Panc1 (cell line): ENCODE measurements at regions not wholly inside any gene's neighbourhood (a gene's known extent, or its start where the extent isn't known, plus 50 kb on each side); places are given as distances from the start of the nearest gene placed in this dataset.

Experiments used
- ATAC-seq: fragments of 200-7000 bp; cut with Tn5 transposase; 2 replicates; pipeline ENCODE4 v1.9.1; 2020; ENCODE audit warnings: mild to moderate bottlenecking, moderate library complexity
- BruUV-seq: library from RNA; stranded (reverse); fragments of 400-500 nt; replicated peaks from 2 replicates; lab custom pipeline; 2021; lab: Mats Ljungman, UMichigan
- CTCF ChIA-PET: fragments of 300-600 bp; sonication (Branson Sonifier 250); formaldehyde crosslinking; loops from one replicate; lab custom pipeline; 2022; ENCODE audit warnings: antibody characterized with exemption; lab: Charles Lee
- POLR2A ChIA-PET: fragments of 300-600 bp; sonication (Branson Sonifier 250); formaldehyde crosslinking; loops from one replicate; lab custom pipeline; 2022; ENCODE audit warnings: antibody characterized with exemption; lab: Charles Lee
- DNase-seq: peaks from one replicate; pipeline ENCODE4 v3.0.0-alpha.2; 2010; ENCODE audit warnings: low read depth, low spot score
- H3K27ac ChIP-seq: 2 replicates; pipeline ENCODE4 v1.5.1; 2011; ENCODE audit warnings: mild to moderate bottlenecking, low read length, inconsistent platforms
- H3K27me3 ChIP-seq: fragments of 200-500 bp; sonication (Bioruptor generic); 2 replicates; pipeline ENCODE4 v1.6.0; 2014; ENCODE audit warnings: low read length, inconsistent platforms; ENCODE audit not compliant: control insufficient read depth, insufficient read depth
- H3K36me3 ChIP-seq: fragments of 200-500 bp; sonication (Bioruptor generic); 2 replicates; pipeline ENCODE4 v1.5.1; 2014; ENCODE audit warnings: inconsistent platforms, mild to moderate bottlenecking, low read length, moderate library complexity; ENCODE audit not compliant: control insufficient read depth, insufficient read depth
- H3K4me1 ChIP-seq: 2 replicates; pipeline ENCODE4 v1.5.1; 2011; ENCODE audit warnings: inconsistent platforms, mild to moderate bottlenecking, low read length, moderate library complexity; ENCODE audit not compliant: control insufficient read depth, insufficient read depth
- H3K4me3 ChIP-seq, 2 experiments: 2 replicates each; pipeline ENCODE4 v1.5.1; 2011 to 2012; ENCODE audit warnings: low read depth in 2 of 2, low read length in 2 of 2, mild to moderate bottlenecking in 2 of 2, inconsistent platforms in 1 of 2, moderate library complexity in 1 of 2
- H3K9me3 ChIP-seq: fragments of 200-500 bp; sonication (Bioruptor generic); 2 replicates; pipeline ENCODE4 v1.5.1; 2014; ENCODE audit warnings: low read depth, mild to moderate bottlenecking, inconsistent platforms, low read length, moderate library complexity; ENCODE audit not compliant: control insufficient read depth, insufficient read depth
- CTCF ChIP-seq: fragments of 450-650 bp; IDR thresholded peaks from 2 replicates; pipeline ENCODE4 v1.5.1; 2017; ENCODE audit warnings: mild to moderate bottlenecking
- POLR2AphosphoS5 ChIP-seq: IDR thresholded peaks from 2 replicates; pipeline ENCODE4 v1.6.1; 2012; ENCODE audit warnings: mild to moderate bottlenecking, low read depth, low read length, moderate library complexity
- REST ChIP-seq, 2 experiments: IDR thresholded peaks; 2 replicates each; pipeline ENCODE4 v1.6.1; 2011 to 2012; ENCODE audit warnings: low read depth in 2 of 2, control low read depth in 1 of 2, low read length in 1 of 2, mild to moderate bottlenecking in 1 of 2, moderate library complexity in 1 of 2; ENCODE audit not compliant: insufficient read depth in 1 of 2
- SIN3A ChIP-seq: IDR thresholded peaks from 2 replicates; pipeline ENCODE4 v1.6.1; 2012; ENCODE audit warnings: low read depth, mild to moderate bottlenecking, low read length, moderate library complexity, borderline replicate concordance; ENCODE audit not compliant: insufficient read depth
- TCF7L2 ChIP-seq: IDR thresholded peaks from 2 replicates; pipeline ENCODE4 v1.6.1; 2011; ENCODE audit warnings: mild to moderate bottlenecking, low read depth, low read length, inconsistent platforms
- in situ Hi-C: cut with HindIII; loops from 2 replicates; pipeline ENCODE4 v1.10.0; 2016; ENCODE audit warnings: low sequenced_read_pairs, low pct_unique_long_range_greater_than_20kb
- intact Hi-C: fragments of 100-400 bp; cut with micrococcal nuclease; formaldehyde crosslinking; loops from one replicate; pipeline ENCODE4 v1.10.0; 2022; ENCODE audit not compliant: unreplicated experiment

DNA sequence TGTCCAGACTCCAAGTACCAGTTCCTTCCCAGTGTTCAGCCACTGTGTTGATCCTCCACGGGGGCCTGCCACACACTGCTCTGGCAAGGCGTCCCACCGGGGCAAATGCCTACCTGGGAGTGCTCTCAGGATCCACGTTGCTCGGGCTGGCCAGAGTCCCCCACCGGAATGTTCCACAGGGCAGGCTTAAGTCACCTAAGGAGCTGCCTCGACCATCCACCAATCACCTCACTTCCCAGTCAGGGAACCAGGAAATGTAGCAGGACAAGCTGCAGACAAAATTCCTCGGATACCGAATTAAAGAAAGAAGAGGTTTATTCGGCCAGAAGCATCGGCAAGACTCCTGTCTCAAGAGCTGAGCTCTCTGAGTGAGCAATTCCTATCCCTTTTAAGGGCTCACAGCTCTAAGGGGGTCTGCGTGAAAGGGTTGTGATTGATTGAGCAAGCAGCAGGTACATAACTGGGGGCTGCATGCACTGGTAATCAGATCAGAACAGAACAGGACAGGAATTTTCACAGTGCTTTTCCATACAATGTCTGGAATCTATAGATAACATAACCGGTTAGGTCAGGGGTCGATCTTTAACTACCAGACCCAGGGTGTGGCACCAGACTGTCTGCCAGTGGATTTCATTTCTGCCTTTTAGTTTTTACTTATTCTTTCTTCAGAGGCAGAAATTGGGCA lies 56.9 kb upstream of the EDNRB start:
- POLR2A ChIA-PET, result no interaction called here
- ATAC-seq, result no peak
- H3K4me1 ChIP-seq, result no peaks in the 10 kb centered on the region
- H3K27me3 ChIP-seq, result no peaks in the 10 kb centered on the region
- TF ChIP-seq REST (IDR thresholded peaks at IDR 0.05; ENCODE audit: insufficient read depth in 1 of 2, low read depth in 2 of 2, low read length in 1 of 2) (no peak), POLR2AphosphoS5 (no peak), CTCF (no peak), SIN3A (no peak), TCF7L2 (no peak)
- peaks cover 3% of the 10 kb centered on the region; the same call in 1 of the 2 replicates for H3K9me3 ChIP-seq
- CTCF ChIA-PET, result no interaction called here
- in situ Hi-C loops, result no loop called here
- intact Hi-C loops, result no loop called here
- H3K36me3 ChIP-seq, result no peaks in the 10 kb centered on the region
- BruUV-seq, result no TSS peak
- H3K27ac ChIP-seq, result no peak overlapping the region
- no peak for DNase-seq
- H3K4me3 ChIP-seq, result no peak overlapping the region

GRCh38 chr13:77969299-77969698 lies 50.7 kb upstream of the EDNRB start:
- no peak for TF ChIP-seq CTCF
- no peak for TF ChIP-seq POLR2AphosphoS5
- TF ChIP-seq SIN3A, result no peak
- TF ChIP-seq TCF7L2, result no peak
- TF ChIP-seq REST (IDR thresholded peaks at IDR 0.05; ENCODE audit: insufficient read depth in 1 of 2, low read depth in 2 of 2, low read length in 1 of 2), result no peak
- ChIA-PET POLR2A (no interaction called here), CTCF (no interaction called here)
- in situ Hi-C loops, result no loop called here
- no TSS peak for BruUV-seq
- no peak for ATAC-seq
- intact Hi-C loops, result no loop called here
- no peak overlapping the region for H3K4me3 ChIP-seq
- no peaks in the 10 kb centered on the region for H3K27me3 ChIP-seq
- H3K9me3 ChIP-seq, result no peaks in the 10 kb centered on the region
- no peak for DNase-seq
- no peaks in the 10 kb centered on the region for H3K36me3 ChIP-seq
- H3K27ac ChIP-seq, result no peak overlapping the region
- no peaks in the 10 kb centered on the region for H3K4me1 ChIP-seq
